Stomach (tissue), 8 donors: ENCODE measurements at regions not wholly inside any gene's neighbourhood (a gene's known extent, or its start where the extent isn't known, plus 50 kb on each side); places are given as distances from the start of the nearest gene placed in this dataset.
"Not testable (repeated sequence)": the region's sequence is repeated elsewhere in the genome, so short reads cannot be mapped to it uniquely, and the experiment has no call there.

Source experiments
- DNase-seq, 2 donors: peaks; one replicate each; pipeline versions ENCODE4 v3.0.0 to v3.0.0-alpha.2; 2013 to 2019
- H3K27ac ChIP-seq, 5 donors: fragments of 200-600 bp in 4 of 5; sonication (generic) in 4 of 5; one replicate each; pipeline ENCODE4 v1.5.1; 2013 to 2019; ENCODE audit warnings: mild to moderate bottlenecking in 1 of 5, moderate library complexity in 1 of 5
- H3K27me3 ChIP-seq, 3 donors: fragments of 200-600 bp; sonication (generic); one replicate each; pipeline ENCODE4 v1.5.1; 2017 to 2019; ENCODE audit warnings: mixed run types in 1 of 3
- H3K36me3 ChIP-seq, 4 donors: fragments of 200-600 bp; sonication (generic); 1 replicate in 3 of 4; 2 replicates in 1 of 4; pipeline ENCODE4 v1.5.1; 2016 to 2019
- H3K4me1 ChIP-seq, 4 donors: fragments of 200-600 bp; sonication (generic); one replicate each; pipeline ENCODE4 v1.5.1; 2016 to 2019
- H3K4me3 ChIP-seq, 4 donors: fragments of 200-600 bp; sonication (generic) in 3 of 4; one replicate each; pipeline ENCODE4 v1.5.1; 2016 to 2019; ENCODE audit warnings: mild to moderate bottlenecking in 1 of 4
- H3K9me3 ChIP-seq, 4 donors: fragments of 200-600 bp; sonication (generic); one replicate each; pipeline ENCODE4 v1.5.1; 2016 to 2019
- CTCF ChIP-seq, 7 experiments: fragments of 450-650 bp in 4 of 7; fragments of 200-600 bp in 3 of 7; sonication (generic) in 3 of 7; IDR thresholded peaks; one replicate each; pipeline ENCODE4 v1.5.1; 2016 to 2019; ENCODE audit warnings: antibody characterized with exemption in 7 of 7, control low read depth in 2 of 7, mild to moderate bottlenecking in 1 of 7
- EP300 ChIP-seq: sonication (generic); formaldehyde crosslinking; IDR thresholded peaks from one replicate; pipeline ENCODE4 v1.6.1; 2017; ENCODE audit warnings: antibody characterized with exemption
- POLR2A ChIP-seq, 4 donors: fragments of 450-650 bp; IDR thresholded peaks; one replicate each; pipeline ENCODE4 v1.6.1; 2016; ENCODE audit warnings: antibody characterized with exemption in 4 of 4, control low read depth in 2 of 4, mild to moderate bottlenecking in 1 of 4, moderate library complexity in 1 of 4
- POLR2AphosphoS5 ChIP-seq, 3 donors: sonication (generic); formaldehyde crosslinking; IDR thresholded peaks; one replicate each; pipeline ENCODE4 v1.6.1; 2016; ENCODE audit warnings: antibody characterized with exemption in 3 of 3
- WGBS, 5 donors: extraction: QIAGEN DNeasy Blood & Tissue Kit in 3 of 5; methylation state at CpG; one replicate each; pipeline versions ENCODE4 v1.1.5 to v1.1.7; 2013 to 2018; 5-methylcytosine and 5-hydroxymethylcytosine counted together
- intact Hi-C: fragments of 100-400 bp; cut with DNase I; formaldehyde crosslinking; loops from one replicate; pipeline ENCODE4 v1.15.1; 2023; ENCODE audit warnings: low total_unique reads
- donor health status: healthy with polysubstance abuse.
- donor health status: Bipolar disorder and iron deficiency.
- donor health status: healthy.

- H3K27me3 ChIP-seq, DNase-seq, H3K27ac ChIP-seq, H3K36me3 ChIP-seq, H3K4me1 ChIP-seq, H3K9me3 ChIP-seq, H3K4me3 ChIP-seq, intact Hi-C loops: not testable (repeated sequence)
- no CpG with 5 or more reads among the region's 20 CpGs for WGBS, 5 donors
These were observed 55.2 kb downstream of the GOLGA8B start for GRCh38 chr15:34528055-34528754.

- H3K4me3 ChIP-seq, H3K36me3 ChIP-seq, H3K27ac ChIP-seq, DNase-seq, H3K27me3 ChIP-seq, H3K4me1 ChIP-seq, intact Hi-C loops, H3K9me3 ChIP-seq: not testable (repeated sequence)
- 83 to 100% methylated on average over 1 to 6 of the region's 13 CpGs; no CpG with 5 or more reads in 3 of the 5 donors for WGBS, 5 donors
These were observed 55.8 kb downstream of the GOLGA8B start for GRCh38 chr15:34527641-34528040.

DNA sequence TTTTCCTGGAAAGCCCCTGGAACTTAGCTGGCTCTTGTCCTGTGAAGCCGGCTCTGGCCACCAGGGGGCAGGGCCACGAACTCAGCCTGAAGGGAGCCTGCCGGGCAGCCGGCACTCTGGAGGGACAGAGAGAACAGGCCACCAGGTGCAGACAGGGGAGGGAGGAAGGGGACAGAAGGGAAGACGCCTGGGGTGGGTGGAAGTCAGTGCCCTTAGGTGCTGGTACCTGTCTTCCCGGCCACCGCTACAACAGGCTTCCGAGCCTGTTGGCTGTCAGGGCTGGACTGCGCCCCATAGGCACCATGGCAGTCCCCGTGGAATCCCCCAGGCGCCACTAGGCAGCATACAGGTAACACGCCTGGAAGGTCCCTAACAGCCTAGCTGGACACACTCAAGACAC lies 59.6 kb downstream of the GOLGA8B start:
- DNase-seq, H3K4me1 ChIP-seq, H3K9me3 ChIP-seq, intact Hi-C loops, H3K27ac ChIP-seq, H3K27me3 ChIP-seq, H3K36me3 ChIP-seq, H3K4me3 ChIP-seq: not testable (repeated sequence)
- 35 to 45% (median 42%) methylated on average over 1 to 8 of the region's 12 CpGs; no CpG with 5 or more reads in 1 of the 5 donors for WGBS, 5 donors

DNA sequence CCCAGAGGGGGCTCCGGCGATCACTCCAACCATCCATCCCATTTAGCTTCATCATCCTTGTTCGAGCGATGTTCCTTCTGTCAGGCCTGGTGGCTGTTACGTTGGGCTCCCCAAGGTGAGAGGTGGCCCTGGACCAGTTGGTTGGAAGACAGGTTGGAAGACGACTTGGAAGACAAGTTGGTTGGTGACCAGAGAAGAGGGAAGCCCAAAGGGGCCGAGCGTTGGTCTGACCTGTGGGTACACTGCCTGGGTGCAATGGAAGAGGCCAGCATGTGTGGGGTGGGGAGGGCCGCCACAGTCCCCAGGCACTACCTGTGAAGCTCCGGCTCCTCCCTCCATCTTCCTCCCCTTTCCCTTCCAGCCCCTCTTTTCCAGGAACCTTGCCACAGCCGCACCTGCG lies 60.9 kb downstream of the GOLGA8B start:
- intact Hi-C loops, DNase-seq, H3K27me3 ChIP-seq, H3K4me1 ChIP-seq, H3K36me3 ChIP-seq, H3K27ac ChIP-seq, H3K4me3 ChIP-seq, H3K9me3 ChIP-seq: not testable (repeated sequence)
- 74 to 83% (median 79%) methylated on average over 5 to 8 of the region's 12 CpGs for WGBS, 5 donors

DNA sequence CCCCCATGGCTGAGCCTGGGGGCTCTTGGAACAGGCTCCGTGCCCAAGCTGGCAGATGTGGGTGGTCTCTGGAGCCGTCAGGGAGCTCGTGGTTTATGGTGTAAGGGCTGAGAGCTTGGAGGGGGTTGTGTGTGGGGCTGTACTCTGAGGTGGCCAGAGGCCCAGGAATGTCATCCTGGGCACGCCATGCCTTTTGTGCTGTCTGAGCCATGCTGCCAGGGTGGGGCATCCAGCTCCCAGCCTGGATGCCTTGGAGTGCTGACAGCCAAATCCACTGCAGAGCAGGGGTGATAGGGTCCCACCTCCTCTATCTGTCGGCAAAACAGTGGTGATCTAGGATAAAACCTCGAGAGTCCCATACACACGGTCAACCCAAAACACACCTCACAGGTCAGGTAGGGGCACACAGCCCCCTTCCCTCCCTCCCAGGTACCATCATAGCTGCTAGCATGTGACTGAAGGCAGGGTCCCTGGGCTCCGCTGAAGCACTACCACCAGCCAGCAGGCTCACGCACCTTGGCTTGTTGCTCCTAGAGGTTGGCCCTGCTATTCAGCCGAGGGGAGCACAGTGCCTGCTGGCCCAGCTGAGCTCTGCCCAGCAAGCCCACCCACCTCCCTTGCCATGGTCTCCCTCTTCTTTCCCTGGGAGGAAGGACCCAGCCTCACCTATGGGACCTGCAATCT lies 61.5 kb downstream of the GOLGA8B start:
- H3K4me1 ChIP-seq, DNase-seq, intact Hi-C loops, H3K4me3 ChIP-seq, H3K36me3 ChIP-seq, H3K9me3 ChIP-seq, H3K27ac ChIP-seq, H3K27me3 ChIP-seq: not testable (repeated sequence)
- WGBS, 5 donors, result 69 to 82% (median 80%) methylated on average over 4 to 10 of the region's 10 CpGs

GRCh38 chr15:34520566-34520965 lies 62.9 kb downstream of the GOLGA8B start:
- intact Hi-C loops, result no loop called here
- H3K36me3 ChIP-seq, result no peaks in the 10 kb centered on the region
- no peak for DNase-seq
- no peaks in the 10 kb centered on the region for H3K4me1 ChIP-seq
- H3K27me3 ChIP-seq, result no peaks in the 10 kb centered on the region
- no peak for TF ChIP-seq POLR2A (IDR thresholded peaks at IDR 0.05)
- no peak for TF ChIP-seq EP300
- no peak for TF ChIP-seq CTCF (IDR thresholded peaks at IDR 0.05)
- TF ChIP-seq POLR2AphosphoS5 (IDR thresholded peaks at IDR 0.05), result no peak
- 72 to 78% (median 76%) methylated on average over 8 to 11 of the region's 11 CpGs for WGBS, 5 donors
- H3K27ac ChIP-seq, result no peak overlapping the region
- no peak overlapping the region for H3K4me3 ChIP-seq
- H3K9me3 ChIP-seq, result no peaks in the 10 kb centered on the region

DNA sequence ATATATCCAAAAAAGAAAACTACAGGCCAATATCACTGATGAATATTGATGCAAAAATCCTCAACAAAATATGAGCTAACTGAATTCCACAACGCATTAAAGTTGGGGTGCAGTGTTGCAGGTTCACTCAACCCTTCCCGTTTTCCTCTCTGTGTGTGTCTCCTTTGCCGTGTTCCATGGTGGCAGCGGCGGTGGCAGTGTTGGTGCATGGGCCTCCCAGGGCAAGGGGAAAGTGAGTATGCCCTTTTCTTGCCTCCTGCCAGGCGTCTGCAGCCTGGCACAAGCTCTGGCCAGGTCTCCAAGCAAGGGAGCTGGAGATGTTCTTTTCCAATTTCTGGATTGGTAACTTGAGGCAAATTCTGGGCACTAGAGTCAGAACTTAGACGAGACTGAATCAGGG lies 63.4 kb downstream of the GOLGA8B start:
- DNase-seq, H3K4me1 ChIP-seq, intact Hi-C loops, H3K36me3 ChIP-seq, H3K27ac ChIP-seq, H3K27me3 ChIP-seq, H3K4me3 ChIP-seq, H3K9me3 ChIP-seq: not testable (repeated sequence)
- 81 to 91% (median 86%) methylated on average over 6 to 7 of the region's 7 CpGs for WGBS, 5 donors
